NCI-H2196 (cell line): ENCODE measurements at regions not wholly inside any gene's neighbourhood (a gene's known extent, or its start where the extent isn't known, plus 50 kb on each side); places are given as distances from the start of the nearest gene placed in this dataset.

ENCODE experiments used
- DNase-seq: peaks from one replicate; lab custom pipeline; 2025; ENCODE audit not compliant: unreplicated experiment; lab: John Stamatoyannopoulos, UW

DNA sequence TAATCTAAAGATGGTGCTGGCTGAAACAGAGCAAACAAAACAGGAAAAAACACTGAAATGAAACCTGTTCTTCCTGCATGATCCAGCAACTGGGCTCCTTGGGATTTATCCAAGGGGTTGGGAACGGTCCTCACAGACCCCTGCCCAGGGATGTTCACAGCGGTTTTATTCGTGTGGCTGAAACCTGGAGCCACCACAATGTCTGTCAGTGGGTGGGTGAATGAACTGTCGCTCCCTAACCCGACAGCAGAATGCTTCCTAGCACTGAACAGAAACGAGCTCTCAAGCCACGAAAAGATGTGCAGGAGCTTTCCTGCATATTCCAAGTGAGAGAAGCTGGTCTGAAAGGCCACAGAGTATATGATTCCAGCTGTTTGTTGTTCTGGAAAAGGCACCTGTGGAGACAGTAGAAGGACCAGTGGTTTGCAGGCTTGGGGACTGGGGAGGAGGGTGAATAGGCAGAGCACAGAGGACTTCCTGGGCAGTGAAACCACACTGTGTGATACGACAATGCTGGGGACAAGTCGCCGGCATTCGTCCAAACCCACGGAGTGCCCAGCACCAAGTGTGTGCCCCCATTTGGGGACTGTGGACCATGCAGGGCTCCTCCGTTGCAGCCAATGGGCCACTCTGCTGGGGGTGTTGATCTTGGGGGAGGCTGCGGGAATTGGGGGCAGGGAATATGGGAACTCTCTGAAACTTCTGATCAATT, 73.9 kb downstream of the TEX29 start:
- DNase-seq, result no peak

GRCh38 chr13:111395511-111396393, 75.3 kb downstream of the TEX29 start:
- DNase-seq, result no peak

GRCh38 chr13:111396457-111396856, 76.0 kb downstream of the TEX29 start:
- DNase-seq, result no peak

DNA sequence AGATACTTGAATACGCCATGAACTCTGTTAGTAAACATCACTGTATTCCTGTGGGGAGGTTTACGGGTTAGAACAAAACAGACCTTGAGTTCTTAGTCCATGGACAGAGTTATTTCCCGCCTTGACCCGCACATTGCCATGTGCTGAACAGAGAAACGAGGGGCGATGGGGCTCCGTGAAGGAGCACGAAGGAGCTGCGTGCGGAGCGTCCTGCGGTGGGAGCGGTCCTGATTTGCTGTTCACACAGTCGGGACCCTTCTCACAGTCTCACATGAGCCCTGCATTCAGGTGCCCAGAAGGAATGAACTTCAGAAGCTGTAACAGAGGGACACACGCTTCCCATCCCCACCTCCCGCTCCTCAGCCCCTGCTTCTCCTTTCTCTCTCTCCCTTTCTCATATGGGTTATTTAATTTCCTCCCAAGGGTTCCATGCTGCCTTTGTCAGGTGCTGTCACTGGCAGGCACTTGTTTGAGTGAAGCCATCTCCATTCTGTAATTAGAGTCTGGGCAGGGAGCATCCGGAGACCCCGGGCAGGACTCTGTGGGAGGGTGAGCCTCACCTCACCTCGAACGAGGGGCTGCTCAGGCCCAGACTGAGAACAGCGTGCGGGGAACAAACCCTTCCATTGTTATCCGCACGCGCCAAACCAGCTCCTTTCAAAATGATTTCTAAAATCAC, 76.9 kb downstream of the TEX29 start:
- DNase-seq, result no peak

GRCh38 chr13:111398196-111398595, 77.8 kb downstream of the TEX29 start:
- no peak for DNase-seq

DNA sequence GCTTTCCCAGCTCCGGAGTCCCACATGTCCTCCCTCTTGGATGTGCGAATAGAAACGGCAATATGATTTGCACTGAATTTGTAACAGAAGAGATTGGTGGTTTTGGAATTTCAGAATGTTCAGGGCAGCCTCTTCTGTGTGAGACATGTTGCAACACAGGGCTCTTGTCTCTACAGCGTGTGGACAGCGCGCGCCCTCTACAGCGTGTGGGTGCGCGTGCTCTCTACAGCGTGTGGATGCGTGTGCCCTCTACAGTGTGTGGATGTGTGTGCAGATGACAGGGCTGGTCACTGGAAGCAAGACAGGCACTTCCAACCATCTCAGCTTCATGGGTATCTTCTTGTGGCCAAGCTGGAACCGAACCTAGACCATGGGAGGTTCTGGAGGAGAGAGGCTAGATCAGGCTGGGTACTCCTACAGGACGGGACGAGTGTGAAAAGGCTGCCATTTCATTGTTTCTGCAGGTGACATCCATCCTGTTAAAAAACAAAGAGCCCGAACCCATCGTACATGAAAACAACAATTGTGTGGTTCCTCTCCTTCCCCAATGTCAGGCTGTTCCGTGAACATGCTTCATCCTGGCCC, 78.4 kb downstream of the TEX29 start:
- DNase-seq, result no peak

GRCh38 chr13:111399334-111399733, 78.9 kb downstream of the TEX29 start:
- DNase-seq, result no peak

GRCh38 chr13:111399776-111400538, 79.5 kb downstream of the TEX29 start:
- no peak for DNase-seq

DNA sequence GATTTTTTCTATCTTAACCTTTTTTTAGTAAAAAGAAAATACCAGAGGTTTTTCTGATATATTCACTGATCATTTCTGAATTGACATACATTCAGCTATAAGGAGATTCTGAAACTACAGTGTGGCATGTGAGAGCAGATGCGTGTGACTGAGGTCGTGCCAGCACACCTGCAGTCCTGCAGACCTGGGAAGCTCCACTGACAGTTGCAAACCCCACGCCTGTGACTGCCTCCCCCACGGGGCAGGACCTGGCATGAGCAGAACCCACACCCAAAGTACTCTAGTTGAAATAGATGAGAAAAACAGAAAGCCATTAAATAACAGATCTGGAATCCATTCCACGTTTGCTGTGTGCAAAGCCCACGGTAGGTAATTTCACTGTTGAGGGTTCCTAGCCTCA, 80.7 kb downstream of the TEX29 start:
- DNase-seq, result no peak

DNA sequence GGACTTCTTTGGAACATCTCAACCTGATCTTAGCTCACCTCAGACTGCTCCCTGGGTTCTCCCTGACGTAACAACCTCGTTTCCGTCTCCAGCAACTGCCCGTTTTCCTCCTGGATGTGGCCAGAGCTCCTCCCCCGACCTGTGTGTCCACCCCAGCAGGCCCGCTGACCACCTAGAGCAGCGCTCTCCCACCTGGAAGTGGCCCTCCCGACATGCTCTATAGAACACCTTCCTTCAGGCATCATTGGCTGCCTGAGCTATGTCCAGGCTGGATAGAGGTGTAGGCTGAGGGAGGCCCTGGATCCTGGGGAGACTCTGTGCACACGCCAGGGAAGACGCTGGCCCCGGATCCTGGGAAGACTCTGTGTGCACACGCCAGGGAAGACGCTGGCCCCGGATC, 81.3 kb downstream of the TEX29 start:
- DNase-seq, result no peak

GRCh38 chr13:111402441-111402840, 82.0 kb downstream of the TEX29 start:
- DNase-seq, result no peak

DNA sequence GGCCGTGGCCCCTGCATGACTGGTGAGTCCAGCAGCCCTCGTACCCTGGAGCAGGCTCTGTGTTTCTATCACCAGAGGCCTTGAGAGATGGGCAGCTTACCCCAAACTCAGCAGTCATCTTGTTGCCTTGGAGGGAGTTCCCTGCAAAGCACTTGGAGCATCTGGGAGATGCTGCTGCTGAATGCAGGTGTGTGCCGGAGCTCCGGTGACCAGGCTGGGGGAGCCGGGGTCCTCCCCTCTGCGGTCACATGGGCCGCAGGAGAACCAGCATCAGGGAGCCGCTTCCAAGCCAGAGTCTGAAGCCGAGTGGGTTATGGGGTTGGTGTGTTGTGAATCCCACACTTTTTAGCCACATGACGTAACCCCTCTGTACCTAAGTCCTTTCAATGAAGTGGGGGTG, 82.8 kb downstream of the TEX29 start:
- no peak for DNase-seq

- no peak for DNase-seq
These were observed 84.3 kb downstream of the TEX29 start for GRCh38 chr13:111404746-111405145.

GRCh38 chr13:111406636-111407035, 86.2 kb downstream of the TEX29 start:
- DNase-seq, result no peak

GRCh38 chr13:111407381-111408131, 87.1 kb downstream of the TEX29 start:
- no peak for DNase-seq

GRCh38 chr13:111409413-111409812, 89.0 kb downstream of the TEX29 start:
- no peak for DNase-seq

- DNase-seq, result no peak
These were observed 90.0 kb downstream of the TEX29 start for GRCh38 chr13:111410232-111411021.

DNA sequence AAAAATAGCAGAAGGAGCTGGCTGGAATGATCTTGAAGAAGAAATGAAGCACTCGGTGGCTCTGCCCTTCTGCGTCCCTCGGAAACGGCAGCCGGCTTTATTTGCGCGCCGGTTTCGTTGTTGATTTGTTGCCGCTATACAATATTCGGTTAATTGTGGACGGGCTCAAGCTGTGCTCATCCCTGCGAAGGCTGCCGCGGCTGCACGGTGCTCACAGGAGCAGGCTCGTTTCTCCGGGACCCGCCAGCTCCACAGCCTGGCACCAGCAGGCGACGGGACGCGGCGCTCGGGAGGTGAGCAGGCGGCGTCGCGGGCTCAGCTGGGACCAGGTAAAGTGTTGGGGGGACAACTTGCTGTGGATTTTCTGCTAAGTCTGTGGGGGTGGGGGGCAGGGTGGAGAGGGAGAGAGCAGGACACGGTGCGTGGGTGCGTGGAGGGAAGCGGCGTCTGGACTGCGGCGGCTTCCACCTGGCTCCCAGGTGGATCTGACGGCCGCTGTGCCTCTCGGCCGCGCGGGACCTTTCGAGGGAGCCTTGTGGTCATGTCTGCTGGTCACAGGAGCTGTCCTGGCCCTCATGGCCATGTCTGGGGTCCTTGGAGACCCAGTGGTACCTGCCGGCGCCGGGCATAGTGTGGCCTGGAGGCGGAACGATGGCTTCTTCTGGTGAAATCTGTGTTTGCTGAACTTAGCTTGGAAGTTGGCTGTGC, 90.9 kb downstream of the TEX29 start:
- no peak for DNase-seq
